SK-N-MC (cell line): ENCODE measurements at regions not wholly inside any gene's neighbourhood (a gene's known extent, or its start where the extent isn't known, plus 50 kb on each side); places are given as distances from the start of the nearest gene placed in this dataset.

Source experiments
- EZH2 ChIP-seq: fragments of 200-600 bp; sonication (generic); IDR thresholded peaks from one replicate; pipeline ENCODE4 v1.6.1; 2017; ENCODE audit warnings: antibody characterized with exemption
- FOXP2 ChIP-seq: optimal IDR thresholded peaks from 2 replicates; pipeline ENCODE3; 2011; ENCODE audit warnings: mild to moderate bottlenecking, moderate library complexity; ENCODE audit not compliant: insufficient read depth; ENCODE audit errors: extremely low read length, control extremely low read depth
- POLR2AphosphoS5 ChIP-seq: IDR thresholded peaks from 2 replicates; pipeline ENCODE4 v1.6.1; 2012; ENCODE audit warnings: mild to moderate bottlenecking, low read depth, low read length, borderline replicate concordance

DNA sequence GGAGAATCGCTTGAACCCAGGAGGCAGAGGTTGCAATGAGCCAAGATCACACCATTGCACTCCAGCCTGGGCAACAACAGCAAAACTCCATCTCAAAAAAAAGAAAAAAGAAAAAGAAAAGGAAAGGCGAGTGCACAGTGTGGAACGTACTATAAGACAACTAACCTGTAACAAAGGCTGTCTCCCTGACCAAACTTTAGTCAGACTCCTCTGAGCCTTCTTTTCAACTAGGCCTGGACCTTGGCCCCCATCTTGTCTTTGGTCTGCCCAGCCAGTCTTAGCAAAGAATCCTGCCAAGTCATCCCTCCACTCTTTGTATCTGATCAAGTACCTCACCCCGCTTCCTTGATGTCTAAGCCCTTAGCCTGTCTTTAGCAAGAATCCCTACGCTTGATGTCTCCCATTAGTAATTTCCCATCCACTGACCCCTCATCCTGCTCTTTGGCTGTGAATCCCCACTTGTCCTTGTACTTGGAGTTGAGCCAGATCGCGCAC is 68.9 kb upstream of the KDM7A start:
- TF ChIP-seq POLR2AphosphoS5: no peak
- no peak for TF ChIP-seq EZH2
- TF ChIP-seq FOXP2: no peak
